Non-pigmented ciliary epithelial cell (primary cell): ENCODE measurements at regions not wholly inside any gene's neighbourhood (a gene's known extent, or its start where the extent isn't known, plus 50 kb on each side); places are given as distances from the start of the nearest gene placed in this dataset.

Experiments
- DNase-seq: peaks from one replicate; pipeline ENCODE4 v3.0.0-alpha.2; 2010; ENCODE audit warnings: low read depth

DNA sequence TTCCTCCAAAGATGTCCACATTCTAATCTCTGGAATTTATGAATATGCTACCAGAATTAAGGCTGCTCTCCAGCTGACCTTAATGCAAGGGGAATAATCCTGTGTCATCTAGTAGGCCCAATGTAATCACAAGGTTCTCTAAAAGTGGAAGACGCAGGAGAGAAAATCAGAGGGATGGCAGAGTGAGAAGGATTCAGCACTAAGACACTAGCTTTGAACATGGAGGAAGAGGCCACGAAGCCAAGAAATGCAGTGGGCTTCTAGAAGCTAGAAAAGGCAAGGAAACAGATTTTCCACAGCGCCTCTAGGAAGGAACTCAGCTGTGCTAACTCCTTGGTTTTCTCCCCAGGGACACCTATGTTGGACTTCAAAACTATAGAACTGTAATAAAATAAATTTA is 240.7 kb upstream of the TRAM1L1 start:
- no peak for DNase-seq

DNA sequence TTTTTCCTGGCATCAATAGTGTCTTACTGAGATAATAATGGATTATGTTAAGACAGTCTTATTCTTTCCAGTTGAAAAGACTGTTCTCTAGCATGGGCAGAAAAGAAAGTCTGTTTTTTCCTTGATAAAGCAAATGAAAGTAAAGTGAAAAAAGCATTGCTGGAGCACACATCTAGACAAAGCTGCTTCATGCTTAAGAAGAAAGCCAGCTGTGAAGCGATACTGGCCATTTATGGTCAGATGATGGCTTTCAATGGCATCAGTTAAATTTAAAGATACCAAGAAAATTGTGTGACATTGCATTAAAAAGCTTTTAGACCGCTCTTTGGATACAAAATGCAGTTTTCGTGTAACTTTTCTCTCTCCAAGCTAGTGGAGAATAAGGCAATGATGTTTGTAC is 242.1 kb upstream of the TRAM1L1 start:
- no peak for DNase-seq

DNA sequence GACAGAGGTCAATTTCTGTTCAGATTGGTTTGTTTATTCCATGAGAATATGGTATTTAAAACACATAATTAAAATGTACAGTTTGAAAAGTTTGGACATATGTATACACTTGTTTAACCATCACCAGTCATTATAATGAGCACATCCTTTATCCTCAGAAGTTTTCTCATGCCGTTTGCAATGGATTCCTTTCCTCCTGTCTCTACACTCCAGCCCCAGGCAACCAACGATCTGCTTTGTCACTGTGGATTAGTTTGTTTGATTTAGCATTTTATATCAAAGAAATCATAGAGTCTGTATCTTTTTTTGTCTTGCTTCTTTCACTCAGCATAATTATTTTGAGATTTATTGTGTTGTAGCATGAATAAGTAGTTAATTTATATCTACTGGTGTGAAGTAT is 243.0 kb upstream of the TRAM1L1 start:
- no peak for DNase-seq

DNA sequence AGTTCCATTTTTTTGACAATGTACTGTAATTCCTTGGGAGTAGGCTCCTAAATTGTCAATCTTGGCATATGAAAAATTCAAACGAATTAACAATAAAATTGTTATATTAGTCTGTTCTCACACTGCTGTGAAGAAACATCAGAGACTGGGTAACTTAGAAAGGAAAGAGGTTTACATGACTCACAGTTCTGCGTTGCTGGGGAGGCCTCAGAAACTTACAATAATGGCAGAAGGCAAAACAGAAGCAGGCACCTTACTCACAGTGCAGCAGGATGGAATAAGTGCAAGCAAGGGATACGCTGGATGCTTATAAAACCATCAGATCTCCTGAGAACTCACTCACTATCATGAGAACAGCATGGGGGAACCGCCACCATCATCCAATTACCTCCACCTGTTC is 246.4 kb upstream of the TRAM1L1 start:
- DNase-seq, result peak; percentile 18

DNA sequence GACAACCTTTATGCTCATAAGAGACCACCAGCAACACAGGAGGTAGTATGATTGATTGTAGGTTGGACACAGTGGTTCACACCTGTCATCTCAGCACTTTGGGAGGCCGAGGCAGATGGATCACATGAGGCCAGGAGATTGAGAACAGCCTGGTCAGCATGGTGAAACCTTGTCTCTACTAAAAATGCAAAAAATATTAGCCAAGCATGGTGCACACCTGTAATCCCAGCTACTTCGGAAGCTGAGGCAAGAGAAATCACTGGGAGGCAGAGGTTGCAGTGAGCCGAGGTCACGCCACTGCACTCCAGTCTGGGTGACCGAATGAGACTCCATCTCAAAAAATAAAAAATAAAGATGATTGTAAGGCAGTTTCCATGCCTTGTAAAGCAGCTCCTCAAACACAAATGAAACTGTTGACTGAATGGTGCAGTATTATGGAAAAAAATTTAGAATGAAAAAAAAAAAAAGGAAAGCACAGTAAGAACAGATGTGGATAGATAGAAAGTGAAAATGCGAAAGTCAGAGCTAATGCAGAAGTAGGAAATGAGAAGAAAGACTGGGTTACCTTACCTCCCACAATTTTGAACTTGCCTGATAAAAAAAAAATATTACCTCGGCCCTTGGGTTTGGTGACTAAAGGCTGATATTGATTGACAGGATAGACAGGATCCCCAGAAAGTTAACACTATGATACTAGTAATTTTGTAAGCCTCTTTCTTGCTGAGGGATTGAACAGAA is 249.2 kb upstream of the TRAM1L1 start:
- no peak for DNase-seq

DNA sequence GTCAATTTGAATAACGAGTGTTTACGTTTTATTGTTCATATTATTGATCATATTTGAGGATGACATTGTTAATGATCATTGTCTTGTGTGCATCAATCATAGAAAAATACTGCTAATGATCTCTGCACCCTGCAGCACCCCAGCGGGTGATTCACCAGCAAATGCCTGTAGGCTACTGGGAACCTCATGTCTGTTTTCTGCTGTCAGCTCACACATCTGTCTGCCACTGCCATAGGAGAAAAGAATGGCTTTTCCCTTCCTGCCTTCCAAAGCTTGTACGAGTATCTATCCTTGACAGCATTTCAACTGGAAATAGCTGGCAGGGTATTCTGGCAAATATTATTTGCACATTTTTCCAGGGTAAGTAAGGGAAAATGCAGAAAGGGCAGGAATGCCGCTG is 272.1 kb upstream of the TRAM1L1 start:
- no peak for DNase-seq

DNA sequence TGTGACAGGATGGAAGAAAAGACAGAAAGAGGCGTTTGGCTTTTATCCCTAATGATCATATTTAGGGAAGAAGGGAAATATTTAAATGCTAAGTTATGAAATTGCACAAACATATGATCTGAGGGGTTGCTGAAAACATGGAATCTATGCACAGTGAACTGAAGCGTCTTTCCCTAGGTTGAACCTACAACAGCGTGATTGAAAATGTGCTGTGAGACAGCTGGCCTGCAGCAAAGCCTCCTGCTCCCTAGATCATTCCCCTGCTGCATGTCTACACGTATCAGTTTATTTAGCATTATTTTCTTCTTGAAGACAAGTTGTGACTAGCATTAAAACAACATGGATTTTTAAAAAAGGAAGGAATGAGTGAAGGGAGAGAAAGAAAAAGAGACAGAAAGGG is 272.5 kb upstream of the TRAM1L1 start:
- no peak for DNase-seq

DNA sequence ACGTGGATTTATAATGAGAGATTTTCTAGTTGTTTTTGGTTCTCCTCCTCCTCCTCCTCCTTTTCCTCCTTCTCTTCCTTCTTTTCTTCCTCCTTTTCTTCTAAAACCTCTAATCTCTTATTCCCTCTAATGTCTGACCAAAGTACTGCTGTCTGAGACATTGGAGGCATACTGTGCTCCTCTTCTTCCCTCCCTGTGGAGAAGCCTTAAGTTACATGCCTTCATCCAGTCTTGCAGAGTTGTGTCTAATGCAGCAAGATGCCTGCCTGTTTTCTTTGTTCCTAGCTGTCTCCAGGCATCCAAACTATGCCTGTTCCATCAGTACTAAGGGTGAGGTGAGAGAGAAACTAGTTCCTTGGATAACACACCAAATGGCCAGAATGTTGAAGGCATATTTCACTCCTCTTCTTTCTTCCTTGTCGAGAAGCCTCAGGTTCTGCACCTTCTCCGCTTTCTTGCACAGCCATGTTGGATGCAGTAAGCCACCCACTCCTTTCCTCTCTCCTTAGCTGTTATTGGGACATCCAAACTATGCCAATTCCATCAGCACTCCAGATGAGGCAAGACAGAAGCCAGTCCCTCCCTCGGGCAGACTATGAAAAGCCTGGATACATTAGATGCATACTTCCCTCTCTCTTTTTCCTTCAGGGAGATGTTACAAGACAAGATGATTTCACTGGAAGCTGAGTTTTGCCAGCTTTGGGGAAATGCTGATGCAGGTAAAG is 285.7 kb upstream of the TRAM1L1 start:
- DNase-seq, result no peak

DNA sequence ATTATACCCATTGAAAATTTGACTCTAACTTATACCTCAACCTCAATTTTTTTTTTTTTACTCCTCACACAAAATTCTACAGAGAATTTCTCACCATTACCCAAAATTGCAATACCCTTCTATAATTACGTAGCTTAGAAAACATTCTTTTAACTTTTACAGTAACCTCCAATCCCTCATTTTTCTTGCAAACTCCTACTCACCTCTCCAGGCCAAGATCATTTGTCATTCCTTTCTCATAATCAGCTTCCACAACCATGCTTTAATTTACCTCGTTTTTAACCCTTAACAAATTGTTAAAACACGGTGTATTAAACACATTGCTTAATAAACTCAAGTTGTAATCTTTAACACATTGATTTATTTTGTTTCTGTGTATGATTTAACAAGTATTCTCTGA is 289.7 kb upstream of the TRAM1L1 start:
- no peak for DNase-seq

DNA sequence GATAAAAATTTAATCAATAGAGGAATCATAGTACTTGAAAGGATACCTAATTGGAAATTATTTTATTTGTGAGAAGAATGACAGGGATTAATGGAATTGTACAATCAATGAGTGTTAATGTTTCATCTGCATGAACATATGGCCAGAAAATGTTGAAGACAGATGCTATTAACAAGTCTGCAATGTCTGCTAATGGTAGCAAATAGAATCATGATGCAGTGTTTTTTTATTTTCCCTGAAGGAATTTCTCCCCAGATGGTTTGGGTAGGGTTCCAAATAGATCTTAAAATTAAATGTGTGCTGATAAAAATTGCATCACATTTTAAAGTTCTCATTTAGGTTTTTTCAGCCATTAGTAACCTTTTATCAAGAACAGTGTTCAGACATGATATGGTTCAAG is 291.3 kb upstream of the TRAM1L1 start:
- no peak for DNase-seq

DNA sequence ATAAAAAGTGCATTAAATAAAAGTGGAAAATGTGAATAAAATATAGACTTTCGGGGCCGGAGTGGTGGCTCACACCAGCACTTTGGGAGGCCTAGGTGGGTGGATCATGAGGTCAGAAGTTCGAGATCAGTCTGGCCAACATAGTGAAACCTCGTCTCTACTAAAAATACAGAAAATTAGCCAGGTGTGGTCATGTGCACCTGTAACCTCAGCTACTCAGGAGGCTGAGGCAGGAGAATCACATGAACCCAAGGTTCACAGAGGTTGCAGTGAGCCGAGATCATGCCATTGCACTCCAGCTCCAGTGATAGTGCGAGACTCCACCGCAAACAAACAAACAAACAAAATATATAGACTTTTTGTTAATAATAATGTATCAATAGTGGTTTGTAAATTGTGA is 293.6 kb upstream of the TRAM1L1 start:
- DNase-seq, result no peak

DNA sequence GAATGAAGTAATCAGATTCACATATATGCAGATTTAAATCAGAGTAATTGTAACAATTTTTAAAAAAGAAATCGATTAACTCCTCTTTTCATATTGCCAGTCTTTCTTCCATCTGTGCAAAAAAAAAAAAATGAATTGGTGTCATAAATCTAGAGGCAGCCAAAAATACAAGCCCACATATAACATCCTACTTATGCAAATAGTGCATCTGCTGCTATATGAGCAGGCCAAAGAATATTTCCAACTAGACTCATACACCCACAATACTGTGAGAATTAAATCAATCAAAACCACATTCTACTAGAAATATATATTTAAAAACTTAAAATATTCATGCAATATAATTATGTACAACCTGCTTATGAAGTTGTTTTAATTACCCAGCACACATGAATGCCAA is 298.1 kb upstream of the TRAM1L1 start:
- no peak for DNase-seq

DNA sequence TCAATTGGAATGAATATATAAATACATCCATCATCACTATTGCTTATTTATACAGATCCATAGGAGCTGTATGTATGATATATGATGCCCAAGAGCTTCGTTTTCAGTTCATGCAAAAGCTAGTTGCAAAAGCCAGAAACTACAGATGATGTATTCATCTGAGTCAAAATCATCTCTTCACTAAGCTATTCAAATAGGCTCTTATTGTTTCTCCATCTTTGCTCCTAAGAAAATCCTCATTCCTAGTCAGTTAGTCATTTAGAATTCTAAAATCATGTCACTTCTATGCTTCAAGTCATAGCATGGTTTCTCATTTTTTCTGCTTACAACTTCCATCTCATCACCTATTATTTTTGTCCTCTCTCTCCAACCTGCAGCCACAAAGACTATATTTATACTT is 300.1 kb upstream of the TRAM1L1 start:
- DNase-seq, result peak; percentile 15

DNA sequence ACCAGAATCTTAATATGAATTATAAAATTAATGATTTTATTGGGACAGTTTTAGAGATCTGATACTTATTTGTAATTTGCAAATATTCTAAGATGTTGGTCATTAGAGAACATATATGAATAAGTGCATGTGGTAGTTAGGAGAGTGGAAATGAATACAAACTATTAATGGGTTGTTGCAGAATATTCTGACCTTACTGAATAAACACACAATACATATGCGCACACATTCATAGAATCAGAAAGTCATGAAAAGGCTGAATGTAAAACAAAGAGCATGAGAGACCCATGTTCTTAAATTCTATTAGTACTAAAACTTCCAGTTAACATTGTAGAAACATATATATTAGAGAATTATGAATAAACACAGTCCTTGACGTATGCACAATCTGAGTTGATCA is 301.7 kb upstream of the TRAM1L1 start:
- no peak for DNase-seq

DNA sequence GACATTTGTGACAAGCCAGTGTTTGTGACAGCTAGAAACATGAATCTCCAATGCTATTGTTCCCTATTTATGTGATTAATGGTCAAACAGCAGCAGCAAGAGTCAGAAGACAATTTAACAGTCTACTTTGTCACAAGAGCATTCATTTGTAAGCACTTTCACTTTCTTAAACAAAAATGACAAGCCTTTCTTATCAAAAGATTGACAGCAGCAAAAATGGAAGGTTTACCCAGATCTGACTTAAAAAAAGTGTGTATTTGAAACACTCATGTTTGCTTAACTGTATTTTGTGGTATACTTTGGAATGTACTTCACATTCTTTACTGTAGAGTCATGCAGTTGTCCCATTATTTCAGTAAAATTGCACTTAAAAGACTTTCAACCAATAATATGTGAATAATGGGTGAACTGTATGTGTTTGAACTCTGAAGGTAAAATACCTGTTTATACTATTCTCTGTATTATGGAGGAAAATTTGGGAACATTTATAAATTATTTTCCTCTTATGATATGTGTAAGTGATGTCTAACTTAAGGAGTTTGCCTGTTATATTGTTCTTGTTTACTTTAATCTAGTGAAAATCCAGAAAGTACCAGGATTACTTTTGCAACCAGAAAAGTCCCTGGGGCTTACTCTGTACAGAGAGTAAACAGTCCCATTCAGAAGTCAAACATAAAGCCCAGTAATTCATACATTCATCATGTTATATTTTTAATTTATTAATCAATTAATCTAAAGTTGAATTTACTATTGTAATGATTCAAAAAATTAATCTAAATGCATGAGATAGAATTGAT is 314.9 kb upstream of the TRAM1L1 start:
- peak; percentile 55 for DNase-seq

DNA sequence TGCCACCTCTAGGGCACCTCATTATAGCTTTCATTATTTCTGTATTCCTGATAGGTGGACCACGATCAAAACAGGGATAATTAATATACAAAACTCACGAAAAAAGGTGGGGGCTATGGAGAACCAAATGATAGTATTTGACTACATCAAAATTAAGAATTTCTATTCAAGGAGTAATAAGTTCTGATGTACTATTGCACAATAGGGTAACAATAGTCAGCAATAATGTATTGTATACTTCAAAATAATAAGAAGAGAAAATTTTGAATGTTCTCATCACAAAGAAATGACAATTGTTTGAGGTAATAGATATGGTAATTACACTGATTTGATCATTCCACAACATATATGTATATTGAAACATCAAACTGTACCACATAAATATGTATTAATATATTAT is 327.3 kb upstream of the TRAM1L1 start:
- no peak for DNase-seq

DNA sequence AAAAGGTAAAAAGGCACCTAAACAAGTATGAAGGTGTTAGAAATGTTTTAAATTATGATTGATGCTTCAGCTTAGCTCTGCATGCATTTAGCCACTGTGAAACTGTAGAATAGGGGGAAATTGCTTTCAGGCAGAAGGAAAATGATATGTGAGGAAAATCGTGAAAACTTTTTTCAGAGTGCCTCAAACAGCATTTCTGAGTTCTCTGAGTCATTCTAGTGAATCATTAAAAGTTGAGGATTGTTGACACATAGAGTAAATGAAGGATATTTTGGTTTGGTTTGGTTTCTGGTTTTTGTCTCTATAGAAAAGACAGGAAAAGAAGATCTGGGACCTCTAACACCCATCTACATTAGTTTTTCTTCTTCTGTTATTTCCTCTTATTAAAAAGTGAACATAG is 332.5 kb upstream of the TRAM1L1 start:
- no peak for DNase-seq

DNA sequence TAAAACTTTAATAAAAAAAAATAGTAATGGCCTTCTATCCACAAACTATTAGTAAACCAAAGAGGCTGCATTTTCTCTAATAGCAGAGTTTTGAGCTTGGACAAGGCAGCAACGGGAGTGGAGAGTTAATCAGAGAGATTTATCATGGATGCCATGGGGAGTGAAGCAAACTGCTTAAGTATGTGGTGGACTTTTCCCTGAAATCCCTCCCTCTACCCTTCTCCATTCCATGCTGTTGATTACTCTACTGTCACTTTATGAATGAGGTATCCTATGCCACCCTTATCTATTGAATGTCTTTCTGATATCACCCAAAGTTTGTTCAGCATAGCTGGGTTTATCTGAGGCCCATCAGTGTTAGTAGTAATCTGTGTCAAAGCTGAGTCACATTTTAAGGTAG is 335.6 kb upstream of the TRAM1L1 start:
- DNase-seq, result no peak

DNA sequence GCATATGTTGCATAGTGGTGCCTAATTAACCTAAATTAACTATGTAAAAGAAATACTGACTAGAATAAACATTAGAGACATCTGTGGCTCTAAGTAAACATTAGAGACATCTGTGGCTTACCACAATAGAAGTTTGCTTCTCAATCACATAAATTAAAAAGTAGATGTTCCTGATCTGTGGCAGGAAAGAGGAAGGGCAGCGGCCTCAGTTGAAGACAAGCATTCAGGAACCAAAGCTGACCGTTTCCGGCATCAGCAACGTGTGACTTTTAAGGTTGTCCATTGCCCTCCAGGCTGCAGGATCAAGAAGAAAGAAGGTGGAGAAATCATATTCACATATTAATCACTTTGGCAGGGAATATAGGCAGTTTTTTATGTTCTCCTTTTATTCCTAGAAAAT is 336.3 kb upstream of the TRAM1L1 start:
- DNase-seq, result no peak

DNA sequence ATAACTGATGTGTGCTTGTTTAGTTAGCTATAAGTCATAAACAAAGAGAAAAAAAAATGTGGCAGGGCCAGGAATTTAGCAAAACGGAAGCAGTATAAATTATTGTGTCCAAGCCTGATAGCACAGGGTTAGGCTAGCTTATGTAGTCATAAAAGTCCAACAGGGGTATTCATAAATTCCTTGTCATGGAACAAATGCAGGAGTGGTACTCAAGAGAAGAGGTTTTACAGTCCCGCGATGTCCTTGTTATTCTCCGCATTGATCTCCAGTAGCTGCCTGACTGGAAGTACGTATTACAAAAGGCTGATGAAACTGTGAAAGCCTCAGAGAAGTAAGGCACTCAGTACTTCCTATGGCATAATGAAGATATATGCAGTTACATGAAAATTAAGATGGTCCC is 336.9 kb upstream of the TRAM1L1 start:
- DNase-seq, result no peak

DNA sequence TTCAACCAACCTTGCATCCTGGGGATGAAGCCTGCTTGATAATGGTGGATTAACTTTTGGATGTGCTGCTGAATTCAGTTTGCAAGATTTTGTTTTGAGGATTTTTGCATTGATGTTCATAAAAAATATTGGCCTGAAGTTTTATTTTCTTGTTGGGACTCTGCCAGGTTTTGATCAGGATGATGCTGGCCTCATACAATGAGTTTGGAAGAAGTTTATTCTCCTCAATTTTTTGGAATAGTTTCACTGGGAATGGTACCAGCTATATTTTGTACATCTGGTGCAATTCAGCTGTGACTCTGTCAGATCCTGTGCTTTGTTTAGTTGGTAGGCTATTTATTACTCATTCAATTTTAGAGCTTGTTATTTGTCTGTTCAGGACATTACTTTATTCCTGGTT is 340.3 kb upstream of the TRAM1L1 start:
- no peak for DNase-seq

DNA sequence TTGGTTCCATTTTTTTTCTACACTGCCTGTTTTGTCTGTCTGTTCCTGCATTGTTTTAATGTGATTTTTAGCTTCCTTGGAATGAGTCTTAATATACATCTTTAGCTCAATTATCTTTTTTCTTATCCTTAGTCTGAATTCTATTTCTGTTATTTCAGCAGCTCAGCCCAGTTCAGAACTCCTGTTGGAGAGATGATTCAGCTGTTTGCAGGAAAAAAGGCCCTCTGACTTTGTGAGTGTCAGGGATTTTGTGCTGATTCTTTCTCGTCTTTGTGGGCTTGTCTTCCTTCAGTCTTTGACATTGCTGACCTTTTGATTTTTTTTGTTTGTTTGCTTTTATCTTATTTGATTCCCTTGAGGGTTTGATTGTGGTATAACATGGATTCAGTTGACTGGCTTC is 343.2 kb upstream of the TRAM1L1 start:
- DNase-seq, result no peak

DNA sequence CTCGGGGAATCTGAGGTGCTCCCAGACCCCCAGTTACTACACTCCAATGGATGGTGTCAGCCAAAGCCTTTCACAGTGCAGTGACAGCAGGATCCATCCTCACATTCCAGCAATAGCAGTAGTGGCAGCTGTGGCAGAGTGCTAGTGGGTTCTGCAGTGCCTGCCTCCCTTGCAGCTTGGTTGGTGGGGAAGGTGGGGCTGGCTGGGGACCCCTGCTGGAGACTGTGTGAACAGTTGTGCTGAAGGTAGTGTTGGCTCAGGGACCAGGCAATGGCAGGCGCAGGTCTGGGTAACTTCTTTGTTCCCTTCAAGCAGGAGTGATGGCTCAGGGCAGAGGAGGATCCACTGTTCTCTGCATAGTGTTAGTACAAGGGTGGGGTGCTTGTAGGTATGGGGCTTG is 343.7 kb upstream of the TRAM1L1 start:
- DNase-seq, result no peak
